Uterus (tissue), 3 donors: ENCODE measurements at regions not wholly inside any gene's neighbourhood (a gene's known extent, or its start where the extent isn't known, plus 50 kb on each side); places are given as distances from the start of the nearest gene placed in this dataset.
"Not testable (repeated sequence)": the region's sequence is repeated elsewhere in the genome, so short reads cannot be mapped to it uniquely, and the experiment has no call there.

Source experiments
- DNase-seq, 2 donors: peaks; one replicate each; pipeline ENCODE4 v3.0.0-alpha.2; 2019 to 2020
- H3K27ac ChIP-seq, 2 donors: fragments of 200-600 bp; sonication (generic); 1 replicate in 1 of 2; 2 replicates in 1 of 2; pipeline ENCODE4 v1.5.1; 2016 to 2018
- H3K27me3 ChIP-seq, 2 donors: fragments of 200-600 bp; sonication (generic); one replicate each; pipeline ENCODE4 v1.5.1; 2018 to 2019; ENCODE audit warnings: control low read depth in 1 of 2
- H3K36me3 ChIP-seq, 2 donors: fragments of 200-600 bp; sonication (generic); one replicate each; pipeline ENCODE4 v1.5.1; 2019; ENCODE audit warnings: control low read depth in 1 of 2
- H3K4me1 ChIP-seq, 2 donors: fragments of 200-600 bp; sonication (generic); one replicate each; pipeline ENCODE4 v1.5.1; 2018 to 2019; ENCODE audit warnings: control low read depth in 1 of 2
- H3K4me3 ChIP-seq, 2 donors: fragments of 200-600 bp; sonication (generic); 1 replicate in 1 of 2; 2 replicates in 1 of 2; pipeline ENCODE4 v1.5.1; 2018 to 2019; ENCODE audit warnings: mild to moderate bottlenecking in 1 of 2
- H3K9me3 ChIP-seq, 2 donors: fragments of 200-600 bp; sonication (generic); one replicate each; pipeline ENCODE4 v1.5.1; 2019; ENCODE audit warnings: control low read depth in 1 of 2
- POLR2A ChIP-seq, 2 donors: fragments of 450-650 bp; IDR thresholded peaks; one replicate each; pipeline ENCODE4 v1.6.1; 2016; ENCODE audit warnings: antibody characterized with exemption in 2 of 2, mild to moderate bottlenecking in 1 of 2, moderate library complexity in 1 of 2
- intact Hi-C: fragments of 100-400 bp; cut with DNase I; formaldehyde crosslinking; loops from one replicate; pipeline ENCODE4 v1.15.1; 2023; ENCODE audit warnings: low total_unique reads
- TF ChIP-seq, protein P1 (sequence below), 4 experiments: fragments of 200-600 bp in 2 of 4; fragments of 450-650 bp in 2 of 4; sonication (generic) in 2 of 4; IDR thresholded peaks; one replicate each; pipeline ENCODE4 v1.5.1; 2016 to 2019; ENCODE audit warnings: antibody characterized with exemption in 4 of 4, mild to moderate bottlenecking in 2 of 4, moderate library complexity in 1 of 4
- donor health status: DM: yes; HTN: yes; CAD: no.

DNA sequence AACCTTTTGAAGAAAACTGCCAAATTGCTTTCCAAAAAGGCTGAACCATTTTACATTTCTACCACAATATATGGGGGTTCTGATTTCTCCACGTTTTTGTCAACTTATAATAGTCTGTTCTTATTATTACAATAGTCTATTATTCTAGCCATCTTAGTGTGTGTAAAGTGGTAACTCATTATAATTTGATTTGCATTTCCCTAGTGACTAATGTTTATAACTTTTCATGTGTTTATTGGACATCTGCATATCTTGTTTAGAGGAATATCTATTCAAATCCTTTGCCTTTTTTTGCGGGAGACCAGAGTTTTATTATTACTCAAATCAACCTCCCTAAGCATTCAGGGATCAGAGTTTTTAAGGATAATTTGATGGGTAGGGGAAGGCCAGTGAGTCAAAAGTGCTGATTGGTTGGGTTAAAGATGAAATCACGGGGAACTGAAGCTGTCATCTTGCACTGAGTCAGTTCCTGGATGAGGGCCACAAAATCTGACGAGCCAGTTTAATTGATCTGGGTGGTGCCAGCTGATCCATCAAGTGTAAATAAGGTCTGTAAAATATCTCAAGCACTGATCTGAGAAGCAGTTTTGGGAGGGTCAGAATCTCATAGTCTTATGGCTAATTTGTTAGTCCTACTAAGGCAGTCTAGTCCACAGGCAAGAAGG is 303.4 kb upstream of the NCKAP5 start:
- no peak for DNase-seq
- H3K36me3 ChIP-seq = no peaks in the 10 kb centered on the region
- H3K27me3 ChIP-seq = peaks cover 0 to 4% of the 10 kb centered on the region in 2 donors
- no peak overlapping the region for H3K27ac ChIP-seq
- TF ChIP-seq, protein P1, sequence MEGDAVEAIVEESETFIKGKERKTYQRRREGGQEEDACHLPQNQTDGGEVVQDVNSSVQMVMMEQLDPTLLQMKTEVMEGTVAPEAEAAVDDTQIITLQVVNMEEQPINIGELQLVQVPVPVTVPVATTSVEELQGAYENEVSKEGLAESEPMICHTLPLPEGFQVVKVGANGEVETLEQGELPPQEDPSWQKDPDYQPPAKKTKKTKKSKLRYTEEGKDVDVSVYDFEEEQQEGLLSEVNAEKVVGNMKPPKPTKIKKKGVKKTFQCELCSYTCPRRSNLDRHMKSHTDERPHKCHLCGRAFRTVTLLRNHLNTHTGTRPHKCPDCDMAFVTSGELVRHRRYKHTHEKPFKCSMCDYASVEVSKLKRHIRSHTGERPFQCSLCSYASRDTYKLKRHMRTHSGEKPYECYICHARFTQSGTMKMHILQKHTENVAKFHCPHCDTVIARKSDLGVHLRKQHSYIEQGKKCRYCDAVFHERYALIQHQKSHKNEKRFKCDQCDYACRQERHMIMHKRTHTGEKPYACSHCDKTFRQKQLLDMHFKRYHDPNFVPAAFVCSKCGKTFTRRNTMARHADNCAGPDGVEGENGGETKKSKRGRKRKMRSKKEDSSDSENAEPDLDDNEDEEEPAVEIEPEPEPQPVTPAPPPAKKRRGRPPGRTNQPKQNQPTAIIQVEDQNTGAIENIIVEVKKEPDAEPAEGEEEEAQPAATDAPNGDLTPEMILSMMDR (IDR thresholded peaks at IDR 0.05) = no peak
- no peak for TF ChIP-seq POLR2A (IDR thresholded peaks at IDR 0.05)
- no peaks in the 10 kb centered on the region for H3K4me1 ChIP-seq
- H3K4me3 ChIP-seq = no peak overlapping the region
- intact Hi-C loops = no loop called here
- no peaks in the 10 kb centered on the region for H3K9me3 ChIP-seq

- Histone ChIP-seq H3K27ac (no peak overlapping the region), H3K9me3 (no peaks in the 10 kb centered on the region), H3K27me3 (no peaks in the 10 kb centered on the region), H3K4me3 (no peak overlapping the region), H3K4me1 (no peaks in the 10 kb centered on the region), H3K36me3 (no peaks in the 10 kb centered on the region)
- intact Hi-C loops = no loop called here
- no peak for TF ChIP-seq POLR2A (IDR thresholded peaks at IDR 0.05)
- TF ChIP-seq, protein P1 (IDR thresholded peaks at IDR 0.05) = no peak
- DNase-seq = no peak
These were observed 310.1 kb upstream of the NCKAP5 start for GRCh38 chr2:133878326-133878725.

DNA sequence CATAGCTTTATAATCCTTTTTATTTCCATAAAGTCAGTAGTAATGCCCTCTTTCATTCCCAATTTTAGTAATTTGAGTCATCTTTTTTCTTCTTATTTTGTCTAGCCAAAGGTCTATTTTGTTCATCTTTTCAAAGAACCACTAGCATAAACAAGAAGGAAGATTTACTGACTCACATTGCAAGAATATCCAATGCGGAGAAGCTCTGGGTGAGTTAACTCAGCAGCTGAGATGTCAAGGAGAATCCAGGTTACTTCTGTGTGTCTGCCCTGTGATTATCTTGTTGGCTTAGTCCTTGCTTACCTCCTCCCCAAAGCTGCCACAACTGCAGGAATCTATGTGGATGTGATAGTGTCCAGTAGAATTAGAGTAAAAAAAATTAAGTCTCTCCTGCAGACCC is 311.4 kb upstream of the NCKAP5 start:
- no peak overlapping the region for H3K4me3 ChIP-seq
- H3K27me3 ChIP-seq = no peaks in the 10 kb centered on the region
- H3K4me1 ChIP-seq = no peaks in the 10 kb centered on the region
- H3K27ac ChIP-seq = no peak overlapping the region
- no peaks in the 10 kb centered on the region for H3K9me3 ChIP-seq
- TF ChIP-seq, protein P1 (IDR thresholded peaks at IDR 0.05) = no peak
- TF ChIP-seq POLR2A (IDR thresholded peaks at IDR 0.05) = no peak
- no peaks in the 10 kb centered on the region for H3K36me3 ChIP-seq
- intact Hi-C loops = no loop called here
- no peak for DNase-seq

DNA sequence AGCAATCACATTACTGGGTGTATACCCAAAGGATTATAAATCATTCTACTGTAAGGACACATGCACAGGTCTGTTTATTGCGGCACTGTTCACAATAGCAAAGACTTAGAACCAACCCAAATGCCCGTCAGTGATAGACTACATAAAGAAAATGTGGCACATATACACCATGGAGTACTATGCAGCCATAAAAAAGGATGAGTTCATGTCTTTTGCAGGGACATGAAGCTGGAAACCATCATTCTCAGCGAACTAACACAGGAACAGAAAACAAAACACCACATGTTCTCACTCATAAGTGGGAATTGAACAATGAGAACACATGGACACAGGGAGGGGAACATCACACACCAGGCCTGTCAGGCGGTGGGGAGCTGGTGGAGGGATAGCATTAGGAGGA is 313.9 kb upstream of the NCKAP5 start:
- intact Hi-C loops = not testable (repeated sequence)

DNA sequence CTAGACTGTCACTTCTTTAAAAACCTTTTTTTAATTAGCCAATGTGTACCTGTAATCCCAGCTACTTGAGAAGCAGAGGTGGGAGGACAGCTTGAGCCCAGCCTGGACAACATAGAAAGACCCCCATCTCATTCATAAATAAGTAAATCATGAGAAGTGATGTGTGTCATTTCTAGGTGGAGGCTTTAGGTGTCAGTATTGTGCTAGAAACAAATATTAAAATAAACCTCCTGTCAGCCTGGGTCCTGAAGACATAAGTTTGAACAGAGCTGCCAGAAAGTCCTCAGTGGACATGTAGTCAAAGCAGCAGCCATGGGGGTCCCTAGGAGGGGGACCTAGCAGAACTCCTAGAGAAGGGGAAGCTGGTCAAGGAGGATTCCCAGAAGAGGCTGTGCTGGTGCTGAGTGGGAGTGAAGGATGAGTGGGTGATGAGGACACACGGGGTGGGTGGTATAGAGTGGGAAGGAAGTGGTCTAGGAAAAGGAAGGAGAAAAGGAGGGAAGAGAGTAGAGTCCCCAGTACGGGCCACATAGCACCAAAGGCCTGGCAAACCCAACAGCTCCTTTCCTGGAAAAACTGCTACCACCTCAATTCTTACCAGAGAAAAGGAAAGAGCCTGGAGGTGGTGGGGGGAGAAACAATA is 316.6 kb upstream of the NCKAP5 start:
- Histone ChIP-seq H3K9me3 (no peaks in the 10 kb centered on the region), H3K4me3 (no peak overlapping the region), H3K27me3 (no peaks in the 10 kb centered on the region), H3K36me3 (no peaks in the 10 kb centered on the region), H3K27ac (no peak overlapping the region), H3K4me1 (no peaks in the 10 kb centered on the region)
- intact Hi-C loops = no loop called here
- DNase-seq = no peak
- TF ChIP-seq, protein P1 (IDR thresholded peaks at IDR 0.05) = no peak
- TF ChIP-seq POLR2A (IDR thresholded peaks at IDR 0.05) = no peak

More for the DNA sequence above, 313.9 kb upstream of the NCKAP5 start:
- not testable (repeated sequence) for H3K4me3 ChIP-seq, DNase-seq, H3K4me1 ChIP-seq, H3K27me3 ChIP-seq, H3K36me3 ChIP-seq, H3K27ac ChIP-seq, H3K9me3 ChIP-seq
